Sigmoid colon (tissue), 6 donors: ENCODE measurements at regions not wholly inside any gene's neighbourhood (a gene's known extent, or its start where the extent isn't known, plus 50 kb on each side); places are given as distances from the start of the nearest gene placed in this dataset.
"Not testable (repeated sequence)": the region's sequence is repeated elsewhere in the genome, so short reads cannot be mapped to it uniquely, and the experiment has no call there.

ENCODE experiments used
- DNase-seq: peaks from one replicate; pipeline ENCODE4 v3.0.0-alpha.2; 2019
- H3K27ac ChIP-seq, 4 donors: fragments of 200-600 bp; sonication (generic); one replicate each; pipeline ENCODE4 v1.5.1; 2016 to 2019; ENCODE audit warnings: mild to moderate bottlenecking in 1 of 4
- H3K27me3 ChIP-seq, 3 donors: fragments of 200-600 bp; sonication (generic); one replicate each; pipeline ENCODE4 v1.5.1; 2019; ENCODE audit warnings: mild to moderate bottlenecking in 1 of 3
- H3K36me3 ChIP-seq, 4 donors: fragments of 200-600 bp; sonication (generic); one replicate each; pipeline ENCODE4 v1.5.1; 2016 to 2019
- H3K4me1 ChIP-seq, 4 donors: fragments of 200-600 bp; sonication (generic); one replicate each; pipeline ENCODE4 v1.5.1; 2017 to 2019
- H3K4me3 ChIP-seq, 4 donors: fragments of 200-600 bp; sonication (generic); one replicate each; pipeline ENCODE4 v1.5.1; 2017 to 2019; ENCODE audit warnings: mild to moderate bottlenecking in 2 of 4, moderate library complexity in 1 of 4
- H3K9me3 ChIP-seq, 4 donors: fragments of 200-600 bp in 3 of 4; sonication (generic) in 3 of 4; one replicate each; pipeline versions ENCODE4 v1.5.1 to v1.6.1; 2013 to 2019
- CTCF ChIP-seq, 4 experiments: fragments of 450-650 bp in 3 of 4; fragments of 200-600 bp in 1 of 4; IDR thresholded peaks; one replicate each; pipeline ENCODE4 v1.5.1; 2016 to 2019; ENCODE audit warnings: antibody characterized with exemption in 4 of 4, mild to moderate bottlenecking in 3 of 4, moderate library complexity in 2 of 4
- EP300 ChIP-seq, 4 donors: sonication (generic); formaldehyde crosslinking; IDR thresholded peaks; one replicate each; pipeline ENCODE4 v1.6.1; 2017; ENCODE audit warnings: antibody characterized with exemption in 4 of 4
- POLR2A ChIP-seq, 2 donors: fragments of 450-650 bp; IDR thresholded peaks; one replicate each; pipeline ENCODE4 v1.6.1; 2016; ENCODE audit warnings: antibody characterized with exemption in 2 of 2, mild to moderate bottlenecking in 2 of 2, moderate library complexity in 2 of 2
- POLR2AphosphoS5 ChIP-seq, 4 donors: sonication (generic); formaldehyde crosslinking; IDR thresholded peaks; one replicate each; pipeline ENCODE4 v1.6.1; 2017; ENCODE audit warnings: antibody characterized with exemption in 4 of 4
- WGBS, 2 donors: extraction: QIAGEN DNeasy Blood & Tissue Kit; methylation state at CpG; one replicate each; pipeline ENCODE4 v1.1.7; 2013; 5-methylcytosine and 5-hydroxymethylcytosine counted together
- intact Hi-C: fragments of 100-400 bp; cut with DNase I; formaldehyde crosslinking; loops from one replicate; pipeline ENCODE4 v1.15.1; 2023
- donor health status: healthy with polysubstance abuse.
- donor health status: healthy.

DNA sequence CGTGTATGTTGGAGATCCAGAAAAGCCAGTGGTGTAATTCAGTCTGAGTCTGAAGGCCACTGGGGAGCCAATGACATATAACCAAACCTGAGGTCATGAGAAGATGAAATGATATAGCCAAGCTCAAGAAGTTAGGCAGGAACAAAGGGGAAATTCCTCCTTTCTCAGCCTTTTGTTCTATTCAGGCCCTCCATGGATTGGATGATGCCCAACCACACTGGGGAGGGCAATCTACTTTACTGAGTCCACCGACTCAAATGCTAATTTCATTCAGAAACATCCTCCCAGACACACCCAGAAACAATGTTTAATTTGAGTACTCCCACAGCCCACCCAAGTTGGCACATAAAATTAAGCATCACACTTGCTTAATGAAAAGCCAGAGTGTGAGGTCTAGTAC lies 183.6 kb downstream of the GJA1 start:
- no peaks in the 10 kb centered on the region for H3K27me3 ChIP-seq
- H3K4me3 ChIP-seq, result no peak overlapping the region
- no peak overlapping the region for H3K27ac ChIP-seq
- 46 to 54% methylated on average over 2 of the region's 2 CpGs for WGBS, 2 donors
- H3K36me3 ChIP-seq, result no peaks in the 10 kb centered on the region
- no peaks in the 10 kb centered on the region for H3K9me3 ChIP-seq
- TF ChIP-seq POLR2AphosphoS5 (IDR thresholded peaks at IDR 0.05), result no peak
- no peak for TF ChIP-seq POLR2A (IDR thresholded peaks at IDR 0.05)
- no peak for TF ChIP-seq CTCF (IDR thresholded peaks at IDR 0.05)
- TF ChIP-seq EP300 (IDR thresholded peaks at IDR 0.05), result no peak
- DNase-seq, result no peak
- intact Hi-C loops, result no loop called here
- no peaks in the 10 kb centered on the region for H3K4me1 ChIP-seq

GRCh38 chr6:121619987-121620740 lies 184.7 kb downstream of the GJA1 start:
- H3K9me3 ChIP-seq, result no peaks in the 10 kb centered on the region
- TF ChIP-seq CTCF (IDR thresholded peaks at IDR 0.05) (no peak), POLR2A (IDR thresholded peaks at IDR 0.05) (no peak), EP300 (IDR thresholded peaks at IDR 0.05) (no peak), POLR2AphosphoS5 (IDR thresholded peaks at IDR 0.05) (no peak)
- H3K4me3 ChIP-seq, result no peak overlapping the region
- H3K36me3 ChIP-seq, result no peaks in the 10 kb centered on the region
- intact Hi-C loops, result no loop called here
- H3K27me3 ChIP-seq, result no peaks in the 10 kb centered on the region
- DNase-seq, result no peak
- no peaks in the 10 kb centered on the region for H3K4me1 ChIP-seq
- 74 to 76% methylated on average over 7 of the region's 8 CpGs for WGBS, 2 donors
- H3K27ac ChIP-seq, result no peak overlapping the region

DNA sequence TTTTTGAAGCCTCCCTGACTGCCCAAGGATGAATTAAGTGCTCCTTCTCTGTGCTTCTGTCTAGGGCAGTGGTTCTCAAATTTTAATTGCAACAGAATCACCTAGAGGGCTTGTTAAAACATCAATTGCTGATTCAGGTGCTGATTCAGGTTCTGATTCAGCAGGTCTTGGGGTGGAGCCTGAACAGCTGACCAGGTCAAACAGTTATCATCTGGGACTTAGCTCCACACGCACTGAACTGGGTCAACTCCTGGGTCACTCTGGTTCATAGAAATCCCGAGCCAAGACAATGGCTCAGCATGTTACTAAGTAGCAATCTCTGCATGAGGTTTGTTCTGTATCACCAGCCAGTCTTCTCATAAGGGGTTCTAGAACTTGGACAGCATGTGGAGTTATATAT lies 192.3 kb downstream of the GJA1 start:
- intact Hi-C loops, result no loop called here
- no peaks in the 10 kb centered on the region for H3K27me3 ChIP-seq
- no peaks in the 10 kb centered on the region for H3K4me1 ChIP-seq
- DNase-seq, result no peak
- H3K9me3 ChIP-seq, result no peaks in the 10 kb centered on the region
- no peak overlapping the region for H3K27ac ChIP-seq
- no peak overlapping the region for H3K4me3 ChIP-seq
- no peaks in the 10 kb centered on the region for H3K36me3 ChIP-seq
- TF ChIP-seq POLR2A (IDR thresholded peaks at IDR 0.05), result no peak
- no peak for TF ChIP-seq POLR2AphosphoS5 (IDR thresholded peaks at IDR 0.05)
- TF ChIP-seq CTCF (IDR thresholded peaks at IDR 0.05), result no peak
- TF ChIP-seq EP300 (IDR thresholded peaks at IDR 0.05), result no peak
- 64 to 81% methylated on average over 2 of the region's 2 CpGs for WGBS, 2 donors

GRCh38 chr6:121630716-121631115 lies 195.3 kb downstream of the GJA1 start:
- Histone ChIP-seq H3K36me3 (no peaks in the 10 kb centered on the region), H3K4me3 (no peak overlapping the region), H3K27ac (no peak overlapping the region), H3K27me3 (no peaks in the 10 kb centered on the region), H3K9me3 (peaks cover 0 to 5% (median under 1%) of the 10 kb centered on the region in 4 donors), H3K4me1 (no peaks in the 10 kb centered on the region)
- intact Hi-C loops, result no loop called here
- no peak for DNase-seq
- TF ChIP-seq CTCF (IDR thresholded peaks at IDR 0.05), result no peak
- TF ChIP-seq POLR2A (IDR thresholded peaks at IDR 0.05), result no peak
- TF ChIP-seq POLR2AphosphoS5 (IDR thresholded peaks at IDR 0.05), result no peak
- TF ChIP-seq EP300 (IDR thresholded peaks at IDR 0.05), result no peak

GRCh38 chr6:121631752-121632151 lies 196.3 kb downstream of the GJA1 start:
- H3K4me1 ChIP-seq, intact Hi-C loops, H3K27ac ChIP-seq, H3K36me3 ChIP-seq, H3K4me3 ChIP-seq, H3K9me3 ChIP-seq, H3K27me3 ChIP-seq, DNase-seq: not testable (repeated sequence)
